ENCODE measurements at regions not wholly inside any gene's neighbourhood (a gene's known extent, or its start where the extent isn't known, plus 50 kb on each side); places are given as distances from the start of the nearest gene placed in this dataset.

- no peaks in the 10 kb centered on the region for H3F3A ChIP-seq (replicated peaks; ENCODE audit: insufficient read depth)
- H3K9ac ChIP-seq: no peak overlapping the region
- DNase-seq: no peak
- H3K79me2 ChIP-seq (ENCODE audit: insufficient read depth): no peaks in the 10 kb centered on the region
- no peaks in the 10 kb centered on the region for H3K9me3 ChIP-seq
- TF ChIP-seq GABPA (IDR thresholded peaks at IDR 0.05; ENCODE audit: low read depth) (no peak), NFIC (IDR thresholded peaks at IDR 0.05; ENCODE audit: borderline replicate concordance) (no peak), NRF1 (IDR thresholded peaks at IDR 0.05; ENCODE audit: low read depth, low read length) (no peak), RXRA (IDR thresholded peaks at IDR 0.05; ENCODE audit: borderline replicate concordance, low read depth) (no peak), MEF2A (IDR thresholded peaks at IDR 0.05; ENCODE audit: borderline replicate concordance, low read depth) (no peak), FOXJ3 (CRISPR knock-in tag; IDR thresholded peaks at IDR 0.05) (no peak), RAD21 (IDR thresholded peaks at IDR 0.05; ENCODE audit: low read length) (no peak), YY1 (IDR thresholded peaks at IDR 0.05; ENCODE audit: low read depth) (no peak), CTCF (IDR thresholded peaks at IDR 0.05) (no peak), EZH2phosphoT487 (IDR thresholded peaks at IDR 0.05; ENCODE audit: borderline replicate concordance, low read depth) (no peak), SMC3 (IDR thresholded peaks at IDR 0.05; ENCODE audit: low read depth, low read length) (no peak), CHD2 (IDR thresholded peaks at IDR 0.05; ENCODE audit: low read length, partially characterized antibody) (no peak), FOXM1 (IDR thresholded peaks at IDR 0.05; ENCODE audit: low read depth) (no peak), TEAD4 (IDR thresholded peaks at IDR 0.05; ENCODE audit: borderline replicate concordance, insufficient read depth) (no peak), ZBTB33 (IDR thresholded peaks at IDR 0.05; ENCODE audit: borderline replicate concordance, low read depth) (no peak), TCF12 (IDR thresholded peaks at IDR 0.05) (no peak)
- CTCF ChIA-PET: no interaction called here
- no peak overlapping the region for H3K4me3 ChIP-seq (ENCODE audit: low read depth in 2 of 2, low read length in 1 of 2)
- H3K4me1 ChIP-seq (ENCODE audit: control insufficient read depth in 1 of 2, insufficient read depth in 2 of 2, low read depth in 1 of 2, low read length in 1 of 2): no peaks in the 10 kb centered on the region
- no peaks in the 10 kb centered on the region for H3K9me2 ChIP-seq
- no peaks in the 10 kb centered on the region for H3K27me3 ChIP-seq (ENCODE audit: insufficient read depth)
- H3K27ac ChIP-seq (ENCODE audit: low read depth in 2 of 2, low read length in 1 of 2): no peak overlapping the region
- no peak overlapping the region for H2AFZ ChIP-seq (ENCODE audit: low read depth)
- no peak overlapping the region for H3K4me2 ChIP-seq
- 14% methylated on average over 8 of the region's 8 CpGs for WGBS (ENCODE audit: low lambda C conversion rate)
- no peaks in the 10 kb centered on the region for H4K20me1 ChIP-seq (ENCODE audit: insufficient read depth)
- POLR2A ChIA-PET: no interaction called here
- H3K36me3 ChIP-seq (replicated peaks in 1 of 2; ENCODE audit: control insufficient read depth in 1 of 2, insufficient read depth in 2 of 2, low read length in 1 of 2): no peaks in the 10 kb centered on the region
Observed at GRCh38 chr4:10816571-10816970, 132.0 kb upstream of the CLNK start.

- no peak overlapping the region for H3K4me2 ChIP-seq
- 6% methylated on average over 4 of the region's 4 CpGs for WGBS (ENCODE audit: low lambda C conversion rate)
- no peak overlapping the region for H3K9ac ChIP-seq
- CTCF ChIA-PET: no interaction called here
- H3K4me3 ChIP-seq (ENCODE audit: low read depth in 2 of 2, low read length in 1 of 2): no peak overlapping the region
- POLR2A ChIA-PET: no interaction called here
- no peak overlapping the region for H2AFZ ChIP-seq (ENCODE audit: low read depth)
- no peaks in the 10 kb centered on the region for H3K9me2 ChIP-seq
- no peaks in the 10 kb centered on the region for H3K4me1 ChIP-seq (ENCODE audit: control insufficient read depth in 1 of 2, insufficient read depth in 2 of 2, low read depth in 1 of 2, low read length in 1 of 2)
- no peaks in the 10 kb centered on the region for H4K20me1 ChIP-seq (ENCODE audit: insufficient read depth)
- H3K36me3 ChIP-seq (replicated peaks in 1 of 2; ENCODE audit: control insufficient read depth in 1 of 2, insufficient read depth in 2 of 2, low read length in 1 of 2): no peaks in the 10 kb centered on the region
- no peaks in the 10 kb centered on the region for H3K27me3 ChIP-seq (ENCODE audit: insufficient read depth)
- H3F3A ChIP-seq (replicated peaks; ENCODE audit: insufficient read depth): no peaks in the 10 kb centered on the region
- H3K27ac ChIP-seq (ENCODE audit: low read depth in 2 of 2, low read length in 1 of 2): no peak overlapping the region
- no peaks in the 10 kb centered on the region for H3K9me3 ChIP-seq
- no peaks in the 10 kb centered on the region for H3K79me2 ChIP-seq (ENCODE audit: insufficient read depth)
- no peak for DNase-seq
- TF ChIP-seq USF2 (IDR thresholded peaks at IDR 0.05; ENCODE audit: borderline replicate concordance, low read depth, low read length): no peak
- TF ChIP-seq TEAD4 (IDR thresholded peaks at IDR 0.05; ENCODE audit: borderline replicate concordance, insufficient read depth): no peak
- no peak for TF ChIP-seq EP300 (IDR thresholded peaks at IDR 0.05; ENCODE audit: borderline replicate concordance in 1 of 2, low read depth in 1 of 2, low read length in 1 of 2)
- TF ChIP-seq FOXJ3 (CRISPR knock-in tag; IDR thresholded peaks at IDR 0.05): no peak
- TF ChIP-seq USF1 (IDR thresholded peaks at IDR 0.05; ENCODE audit: borderline replicate concordance, low read depth): no peak
- no peak for TF ChIP-seq EZH2phosphoT487 (IDR thresholded peaks at IDR 0.05; ENCODE audit: borderline replicate concordance, low read depth)
- no peak for TF ChIP-seq POLR2AphosphoS5 (IDR thresholded peaks at IDR 0.05; ENCODE audit: low read depth, low read length)
- TF ChIP-seq GATA2 (CRISPR knock-in tag; IDR thresholded peaks at IDR 0.05): no peak
- no peak for TF ChIP-seq NRF1 (IDR thresholded peaks at IDR 0.05; ENCODE audit: low read depth, low read length)
- no peak for TF ChIP-seq ELF1 (IDR thresholded peaks at IDR 0.05)
- TF ChIP-seq TAF1 (IDR thresholded peaks at IDR 0.05; ENCODE audit: borderline replicate concordance, low read depth, low read length): no peak
- TF ChIP-seq NFIC (IDR thresholded peaks at IDR 0.05; ENCODE audit: borderline replicate concordance): no peak
- TF ChIP-seq IRF3 (IDR thresholded peaks at IDR 0.05; ENCODE audit: low read depth, low read length): no peak
- TF ChIP-seq TCF12 (IDR thresholded peaks at IDR 0.05): no peak
Observed at GRCh38 chr4:10811991-10812390, 127.4 kb upstream of the CLNK start.

All from SK-N-SH (cell line).